Neural cell (in vitro differentiated cells): ENCODE measurements at regions not wholly inside any gene's neighbourhood (a gene's known extent, or its start where the extent isn't known, plus 50 kb on each side); places are given as distances from the start of the nearest gene placed in this dataset.

ENCODE experiments used
- H2AFZ ChIP-seq: fragments of 200-600, 300-800 bp; sonication (generic), shearing (Covaris generic); 2 replicates; pipeline ENCODE4 v1.6.0; 2014; ENCODE audit warnings: low read depth, mild to moderate bottlenecking, antibody characterized with exemption, low read length, moderate library complexity
- H3F3A ChIP-seq: fragments of 200-600 bp; shearing (Covaris generic); 2 replicates; pipeline ENCODE4 v1.6.1; 2016; ENCODE audit warnings: mild to moderate bottlenecking, moderate library complexity, mixed read lengths, antibody characterized with exemption, low read length; ENCODE audit not compliant: insufficient read depth, poor library complexity, severe bottlenecking
- H3K27ac ChIP-seq: fragments of 200-600, 300-800 bp; sonication (generic), shearing (Covaris generic); 2 replicates; pipeline ENCODE4 v1.5.1; 2014; ENCODE audit warnings: mild to moderate bottlenecking, low read length, moderate library complexity
- H3K27me3 ChIP-seq: fragments of 300-800, 200-600 bp; sonication (generic), shearing (Covaris generic); 2 replicates; pipeline ENCODE4 v1.6.0; 2014; ENCODE audit warnings: mild to moderate bottlenecking, low read depth, low read length, moderate library complexity; ENCODE audit not compliant: insufficient read depth
- H3K36me3 ChIP-seq: fragments of 300-800, 200-600 bp; sonication (generic), shearing (Covaris generic); 2 replicates; pipeline ENCODE4 v1.5.1; 2014; ENCODE audit warnings: mild to moderate bottlenecking, antibody characterized with exemption, low read length, moderate library complexity; ENCODE audit not compliant: insufficient read depth
- H3K4me2 ChIP-seq: fragments of 300-800, 200-600 bp; sonication (generic), shearing (Covaris generic); 2 replicates; pipeline ENCODE4 v1.6.0; 2014; ENCODE audit warnings: mild to moderate bottlenecking, low read length
- H3K4me3 ChIP-seq: fragments of 300-800, 200-600 bp; sonication (generic), shearing (Covaris generic); 2 replicates; pipeline ENCODE4 v1.5.1; 2014; ENCODE audit warnings: mild to moderate bottlenecking, low read length, moderate library complexity
- H3K79me2 ChIP-seq: fragments of 200-600 bp; shearing (Covaris generic); replicated peaks from 2 replicates; pipeline ENCODE4 v1.6.0; 2014; ENCODE audit warnings: mild to moderate bottlenecking, low read length, moderate library complexity; ENCODE audit not compliant: insufficient read depth
- H3K9ac ChIP-seq: fragments of 300-800, 200-600 bp; sonication (generic), shearing (Covaris generic); 2 replicates; pipeline ENCODE4 v1.6.1; 2016; ENCODE audit warnings: mild to moderate bottlenecking, low read length, mixed read lengths
- H3K9me2 ChIP-seq: fragments of 200-600 bp; shearing (Covaris generic); 2 replicates; pipeline ENCODE4 v1.6.1; 2016; ENCODE audit warnings: mild to moderate bottlenecking, low read length, mixed read lengths; ENCODE audit not compliant: insufficient read depth
- H3K9me3 ChIP-seq: fragments of 200-600, 300-800 bp; sonication (generic), shearing (Covaris generic); 2 replicates; pipeline ENCODE4 v1.6.1; 2016; ENCODE audit warnings: mild to moderate bottlenecking, mixed run types, low read length, moderate library complexity, mixed read lengths
- H4K20me1 ChIP-seq: fragments of 200-600 bp; shearing (Covaris generic); 2 replicates; pipeline ENCODE4 v1.6.1; 2016; ENCODE audit warnings: mild to moderate bottlenecking, mixed run types; ENCODE audit not compliant: insufficient read depth
- CTCF ChIP-seq: fragments of 450-650 bp; IDR thresholded peaks from 2 replicates; pipeline ENCODE4 v1.5.1; 2014; ENCODE audit warnings: antibody characterized with exemption, mild to moderate bottlenecking, moderate library complexity; ENCODE audit not compliant: poor library complexity, severe bottlenecking
- EP300 ChIP-seq: fragments of 450-650 bp; conservative IDR thresholded peaks from 2 replicates; pipeline ENCODE4 v1.6.1; 2014; ENCODE audit warnings: antibody characterized with exemption, mild to moderate bottlenecking, moderate library complexity; ENCODE audit not compliant: poor library complexity, severe bottlenecking
- EZH2 ChIP-seq: fragments of 200-600, 300-800 bp; shearing (Covaris generic), sonication (generic); IDR thresholded peaks from 2 replicates; pipeline ENCODE4 v1.6.1; 2014; ENCODE audit warnings: antibody characterized with exemption, low read length, borderline replicate concordance, mild to moderate bottlenecking; ENCODE audit not compliant: insufficient read depth, poor library complexity, severe bottlenecking
- MXI1 ChIP-seq: fragments of 450-650 bp; conservative IDR thresholded peaks from 2 replicates; pipeline ENCODE4 v1.6.1; 2014; ENCODE audit warnings: antibody characterized with exemption, mild to moderate bottlenecking; ENCODE audit not compliant: poor library complexity, severe bottlenecking
- POLR2AphosphoS5 ChIP-seq: IDR thresholded peaks from 2 replicates; pipeline ENCODE4 v1.6.1; 2012
- RAD21 ChIP-seq: fragments of 450-650 bp; conservative IDR thresholded peaks from 2 replicates; pipeline ENCODE4 v1.6.1; 2014; ENCODE audit warnings: antibody characterized with exemption, mild to moderate bottlenecking, moderate library complexity
- REST ChIP-seq: IDR thresholded peaks from 2 replicates; pipeline ENCODE4 v1.6.1; 2012; ENCODE audit warnings: borderline replicate concordance
- SMC3 ChIP-seq: fragments of 450-650 bp; conservative IDR thresholded peaks from 2 replicates; pipeline ENCODE4 v1.6.1; 2014; ENCODE audit warnings: antibody characterized with exemption, mild to moderate bottlenecking, moderate library complexity; ENCODE audit not compliant: poor library complexity
- TAF1 ChIP-seq: IDR thresholded peaks from 2 replicates; pipeline ENCODE4 v1.6.1; 2012; ENCODE audit warnings: low read depth

- no peaks in the 10 kb centered on the region for H3F3A ChIP-seq
- no peak overlapping the region for H2AFZ ChIP-seq
- H3K9me2 ChIP-seq: no peaks in the 10 kb centered on the region
- no peak overlapping the region for H3K9ac ChIP-seq
- H3K9me3 ChIP-seq: no peaks in the 10 kb centered on the region
- no peak overlapping the region for H3K4me3 ChIP-seq
- no peaks in the 10 kb centered on the region for H3K36me3 ChIP-seq
- no peaks in the 10 kb centered on the region for H3K79me2 ChIP-seq
- no peak overlapping the region for H3K27ac ChIP-seq
- no peaks in the 10 kb centered on the region for H3K27me3 ChIP-seq
- no peak overlapping the region for H3K4me2 ChIP-seq
- H4K20me1 ChIP-seq: no peaks in the 10 kb centered on the region
- TF ChIP-seq POLR2AphosphoS5 (no peak), RAD21 (no peak), MXI1 (no peak), REST (no peak), EP300 (no peak), SMC3 (no peak), CTCF (no peak), EZH2 (no peak)
Observed at GRCh38 chr3:176934698-176935097, 262.6 kb downstream of the TBL1XR1 start.

GRCh38 chr3:176933704-176934103 is 263.6 kb downstream of the TBL1XR1 start:
- H3K9me3 ChIP-seq: no peaks in the 10 kb centered on the region
- H4K20me1 ChIP-seq: no peaks in the 10 kb centered on the region
- H3K27ac ChIP-seq: no peak overlapping the region
- no peaks in the 10 kb centered on the region for H3K79me2 ChIP-seq
- no peaks in the 10 kb centered on the region for H3K27me3 ChIP-seq
- H3K36me3 ChIP-seq: no peaks in the 10 kb centered on the region
- no peak for TF ChIP-seq TAF1
- no peak for TF ChIP-seq CTCF
- no peak for TF ChIP-seq SMC3
- TF ChIP-seq MXI1: no peak
- TF ChIP-seq RAD21: no peak
- no peak for TF ChIP-seq REST
- no peak for TF ChIP-seq POLR2AphosphoS5
- no peak for TF ChIP-seq EZH2
- no peak for TF ChIP-seq EP300
- H2AFZ ChIP-seq: no peak overlapping the region
- no peak overlapping the region for H3K4me3 ChIP-seq
- no peak overlapping the region for H3K4me2 ChIP-seq
- no peaks in the 10 kb centered on the region for H3K9me2 ChIP-seq
- H3K9ac ChIP-seq: no peak overlapping the region
- H3F3A ChIP-seq: no peaks in the 10 kb centered on the region
